H1 (cell line): ENCODE measurements at regions not wholly inside any gene's neighbourhood (a gene's known extent, or its start where the extent isn't known, plus 50 kb on each side); places are given as distances from the start of the nearest gene placed in this dataset.

Source experiments
- BACH1 ChIP-seq: IDR thresholded peaks from 2 replicates; pipeline ENCODE4 v1.6.1; 2012; ENCODE audit warnings: low read length, improper control_type of control experiment
- CBX5 ChIP-seq: fragments of 300-800, 300-1000 bp; sonication (generic); IDR thresholded peaks from 2 replicates; pipeline ENCODE4 v1.7.1; 2016; ENCODE audit warnings: antibody characterized with exemption, low read length, low read depth
- CHD7 ChIP-seq: fragments of 300-600 bp; sonication (generic); IDR thresholded peaks from 2 replicates; pipeline ENCODE4 v1.7.1; 2012; ENCODE audit warnings: low read length, moderate library complexity, mild to moderate bottlenecking, inconsistent platforms; ENCODE audit not compliant: insufficient replicate concordance
- POLR2AphosphoS5 ChIP-seq: IDR thresholded peaks from 2 replicates; pipeline ENCODE4 v1.6.1; 2011; ENCODE audit warnings: low read depth, low read length
- TF ChIP-seq, protein P1 (sequence below): IDR thresholded peaks from 2 replicates; pipeline ENCODE4 v1.6.1; 2011; ENCODE audit warnings: low read depth, mild to moderate bottlenecking, low read length; ENCODE audit not compliant: insufficient read depth

DNA sequence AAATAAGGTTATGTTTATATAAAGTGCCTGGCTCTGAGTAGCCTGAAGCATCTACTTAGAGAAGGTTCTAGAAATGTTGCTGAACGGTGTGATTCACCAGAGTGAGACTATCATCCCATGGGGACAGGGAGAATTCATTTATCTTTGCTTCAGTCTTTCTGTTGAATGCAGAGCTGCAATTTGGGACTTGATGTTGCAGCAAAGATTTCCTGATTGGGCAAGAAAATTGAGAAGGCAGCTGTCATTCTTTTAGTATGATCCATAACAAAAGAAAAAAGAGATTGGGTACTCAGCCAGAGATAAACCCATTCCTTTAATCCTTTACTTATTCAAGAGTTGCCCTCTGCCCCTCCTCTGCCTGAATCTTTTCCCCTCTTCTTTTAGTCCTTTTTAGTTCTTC, 456.3 kb upstream of the WWC1 start (continued):
- TF ChIP-seq CHD7 (no peak), BACH1 (no peak), POLR2AphosphoS5 (no peak), CBX5 (no peak)
- TF ChIP-seq, protein P1, sequence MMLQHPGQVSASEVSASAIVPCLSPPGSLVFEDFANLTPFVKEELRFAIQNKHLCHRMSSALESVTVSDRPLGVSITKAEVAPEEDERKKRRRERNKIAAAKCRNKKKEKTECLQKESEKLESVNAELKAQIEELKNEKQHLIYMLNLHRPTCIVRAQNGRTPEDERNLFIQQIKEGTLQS = no peak
